GM21723 (cell line): ENCODE measurements at regions not wholly inside any gene's neighbourhood (a gene's known extent, or its start where the extent isn't known, plus 50 kb on each side); places are given as distances from the start of the nearest gene placed in this dataset.

Experiments used
- ATAC-seq: cut with Tn5 transposase; IDR thresholded peaks from one replicate; pipeline ENCODE4 v1.9.1; 2021; ENCODE audit warnings: mild to moderate bottlenecking, moderate library complexity; ENCODE audit not compliant: unreplicated experiment

DNA sequence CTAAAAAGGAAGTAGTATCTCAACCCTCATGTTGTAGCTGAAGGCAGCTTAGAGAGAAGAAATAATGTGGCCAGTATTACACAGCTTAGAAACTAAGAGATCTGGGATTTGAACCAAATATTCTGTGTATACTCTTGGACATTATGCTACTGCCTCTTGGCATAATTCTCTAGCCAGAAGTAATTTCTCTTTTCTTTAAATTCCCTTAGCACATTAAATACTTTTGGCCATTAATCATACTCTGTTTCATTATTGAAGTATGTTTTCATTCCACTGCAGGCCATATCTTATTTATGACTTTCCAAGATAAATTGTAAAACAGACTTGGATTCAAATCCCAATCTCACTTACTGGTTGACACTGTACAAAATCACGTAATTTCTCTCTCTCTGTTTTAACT, 181.3 kb upstream of the SPAG17 start:
- ATAC-seq, result no peak

DNA sequence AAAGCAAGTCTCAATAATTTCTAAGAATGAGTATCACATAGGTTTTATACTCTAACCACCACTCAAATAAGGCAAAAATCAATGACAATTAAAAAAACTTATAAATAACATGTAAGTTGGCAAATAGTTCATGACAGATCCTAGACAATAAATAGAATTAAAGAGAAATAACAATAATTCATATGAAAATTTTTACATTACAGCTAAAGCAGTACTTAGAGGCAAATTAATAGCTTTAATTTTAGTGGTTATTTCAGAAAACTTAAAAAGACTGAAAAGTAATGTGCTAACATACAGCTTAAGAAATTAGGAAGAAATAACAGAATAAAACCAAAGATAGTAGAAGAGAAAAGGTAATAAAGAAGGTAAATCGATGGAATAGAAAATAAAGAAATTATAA, 179.9 kb upstream of the SPAG17 start:
- ATAC-seq, result no peak

DNA sequence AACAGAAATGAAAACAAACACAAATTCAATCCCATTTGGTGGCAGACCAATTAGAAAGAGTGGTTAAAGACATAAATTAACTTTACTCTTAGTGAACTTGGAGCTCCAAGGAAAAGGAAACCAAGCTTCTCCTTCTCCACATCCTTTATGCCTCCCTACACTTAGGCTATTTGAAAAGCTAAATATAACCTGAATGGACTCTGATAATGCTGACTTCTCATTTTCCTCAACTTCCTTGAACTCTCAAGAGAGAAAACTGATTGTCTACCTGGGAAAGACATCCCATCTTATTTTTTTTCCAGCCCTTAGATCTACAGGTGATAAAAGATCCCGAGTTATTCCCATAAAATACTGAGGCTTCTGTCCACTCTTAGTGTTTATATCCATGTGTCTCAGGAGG, 178.4 kb upstream of the SPAG17 start:
- no peak for ATAC-seq

DNA sequence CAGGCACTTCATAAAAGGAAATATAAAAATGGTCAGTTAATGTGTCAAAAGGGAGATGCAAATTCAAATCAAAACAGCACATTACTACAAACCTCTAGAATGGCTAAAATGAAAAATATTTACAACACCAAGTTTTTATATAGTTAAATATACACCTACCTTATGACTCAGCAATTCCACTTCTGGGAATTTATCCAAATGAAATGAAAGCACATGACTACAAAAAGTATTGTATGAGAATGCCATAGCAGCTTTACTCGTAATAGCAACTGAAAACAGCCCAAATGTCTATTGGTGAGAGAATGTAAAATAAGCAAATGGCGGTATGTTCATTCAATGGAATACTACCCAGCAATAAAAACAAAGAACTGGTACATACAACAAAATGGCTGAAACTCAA, 175.8 kb upstream of the SPAG17 start:
- no peak for ATAC-seq

DNA sequence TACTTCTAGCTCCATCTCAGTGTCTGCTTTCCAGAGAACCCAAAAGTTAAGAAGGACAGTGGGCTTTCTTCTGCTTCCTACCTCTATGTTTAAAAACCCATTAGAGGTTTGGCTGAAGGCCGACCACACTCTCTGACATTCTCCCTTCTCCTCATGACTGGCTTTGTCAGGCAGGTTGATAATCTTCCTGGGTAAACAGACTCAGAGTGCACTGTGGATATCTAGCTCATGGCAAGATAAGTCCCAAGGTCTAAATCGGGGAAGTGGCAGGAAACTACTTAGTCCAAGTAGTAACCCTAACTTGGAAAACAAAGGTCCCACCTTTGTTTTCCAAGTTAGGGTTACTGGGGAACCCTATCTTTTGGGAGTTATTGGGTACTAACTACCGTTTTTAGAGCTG, 161.9 kb upstream of the SPAG17 start:
- ATAC-seq, result no peak

DNA sequence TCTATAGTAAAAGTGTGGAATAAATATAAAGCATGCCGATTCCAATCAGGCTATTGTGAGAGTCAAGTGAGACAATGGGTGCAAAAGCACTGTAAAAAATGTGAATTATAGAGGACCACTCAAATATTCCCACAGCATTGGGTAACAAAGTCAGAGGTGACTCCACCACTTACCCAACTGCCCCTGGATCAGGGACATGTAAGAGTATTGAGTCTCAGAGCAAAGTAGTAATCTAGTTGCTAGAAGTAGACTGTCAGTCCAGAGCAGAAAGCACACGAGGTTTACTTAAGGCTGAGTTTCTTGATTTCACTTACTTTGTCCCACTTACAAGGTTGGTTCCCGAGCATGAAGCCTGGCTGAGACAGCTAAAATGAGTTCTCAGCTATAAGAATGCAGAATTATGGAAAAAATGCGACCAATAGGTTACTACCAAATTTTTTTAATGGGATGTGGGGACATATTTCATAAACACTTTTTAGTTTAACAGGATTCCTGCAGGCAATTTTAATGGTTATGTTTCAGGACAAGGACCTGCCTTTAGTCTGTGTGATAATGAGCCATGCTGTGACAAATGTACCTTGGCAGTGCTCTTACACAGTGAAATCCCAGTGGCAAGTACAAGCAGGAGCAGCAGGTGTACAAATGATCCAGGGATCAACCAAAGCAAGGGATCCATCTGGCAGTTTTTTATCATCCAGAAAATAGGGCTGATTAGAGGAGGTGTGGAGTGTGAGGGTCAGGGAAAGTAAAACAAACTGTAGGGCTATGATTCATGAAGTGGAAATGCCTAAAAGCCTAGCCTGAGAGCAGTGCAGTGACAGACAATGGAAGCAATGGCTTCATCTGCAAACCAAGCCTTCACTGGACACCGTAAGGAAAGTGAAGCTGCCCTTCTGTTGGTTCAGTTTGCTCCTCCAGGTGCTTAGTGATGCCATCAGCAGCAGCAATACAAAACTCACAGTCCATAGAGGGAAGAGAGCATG, 156.2 kb upstream of the SPAG17 start:
- no peak for ATAC-seq

DNA sequence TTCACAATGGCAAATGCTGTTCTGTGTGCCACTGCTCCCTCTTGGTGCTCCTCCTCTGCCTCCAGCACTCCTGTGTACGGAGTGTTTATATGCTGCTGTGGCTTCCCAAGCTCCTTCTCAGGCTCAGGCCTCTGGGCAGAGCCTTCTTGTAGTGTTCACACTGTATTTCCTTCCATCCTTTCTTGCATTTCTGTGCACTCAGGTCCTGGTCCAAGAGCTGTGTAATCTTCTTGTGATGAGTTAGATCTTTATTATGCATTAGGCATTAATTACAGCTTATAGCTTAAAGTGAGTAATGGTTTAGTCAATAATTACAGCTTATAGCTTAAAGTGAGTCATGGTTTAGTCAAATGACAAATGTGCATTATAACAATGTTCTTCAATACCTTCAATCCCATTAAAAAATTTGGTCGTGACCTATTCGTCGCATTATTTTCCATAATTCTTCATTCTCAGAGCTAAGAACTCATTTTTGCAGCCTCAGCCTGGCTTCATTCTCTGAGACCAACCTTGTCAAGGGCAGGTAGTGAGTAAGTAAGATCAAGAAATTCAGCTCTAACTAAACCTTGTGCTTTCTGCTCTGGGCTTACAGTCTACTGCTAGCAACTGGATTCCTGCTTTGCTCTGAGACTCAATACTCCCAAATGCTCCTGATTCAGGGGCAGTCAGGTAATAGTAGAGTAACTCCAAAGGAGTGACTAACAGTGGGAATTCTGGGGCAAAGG, 154.5 kb upstream of the SPAG17 start:
- ATAC-seq, result no peak

DNA sequence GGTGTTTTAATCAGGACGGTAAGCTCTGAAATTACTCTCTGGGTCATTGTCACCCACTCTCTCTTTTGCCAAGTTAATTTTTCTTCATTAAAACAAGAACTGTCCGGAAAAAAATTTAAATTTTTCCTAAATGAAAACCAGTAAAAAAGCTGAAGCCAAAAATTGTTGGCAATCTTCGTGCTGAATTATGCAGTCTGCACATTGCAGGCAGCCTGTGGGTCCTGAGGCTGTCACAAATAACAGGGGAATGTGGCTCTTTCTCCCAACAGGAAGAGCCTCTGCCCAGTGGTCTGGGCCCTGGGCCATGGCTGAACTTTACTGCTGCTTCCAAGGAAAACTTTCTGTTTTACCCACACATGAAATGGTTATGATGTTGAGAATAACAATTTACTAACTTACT, 153.9 kb upstream of the SPAG17 start:
- no peak for ATAC-seq

DNA sequence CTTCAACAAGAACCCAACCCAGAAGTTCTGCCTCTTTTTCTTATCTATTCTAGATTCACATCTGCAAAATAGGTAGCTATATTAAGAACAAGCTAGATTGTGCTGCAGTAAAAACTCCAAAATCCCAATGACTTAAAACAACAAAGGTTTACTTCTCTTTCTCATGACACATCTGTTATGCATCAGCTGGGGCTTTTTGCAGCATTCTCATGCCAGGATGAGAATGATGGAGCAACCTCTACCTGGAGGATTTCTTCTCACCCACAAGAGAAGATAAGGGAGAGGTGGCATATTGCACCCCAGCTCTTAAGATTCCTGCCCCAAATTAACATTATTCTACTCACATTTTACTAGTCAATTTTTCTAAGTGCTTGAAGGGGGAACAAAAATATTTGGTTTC, 152.3 kb upstream of the SPAG17 start:
- no peak for ATAC-seq

DNA sequence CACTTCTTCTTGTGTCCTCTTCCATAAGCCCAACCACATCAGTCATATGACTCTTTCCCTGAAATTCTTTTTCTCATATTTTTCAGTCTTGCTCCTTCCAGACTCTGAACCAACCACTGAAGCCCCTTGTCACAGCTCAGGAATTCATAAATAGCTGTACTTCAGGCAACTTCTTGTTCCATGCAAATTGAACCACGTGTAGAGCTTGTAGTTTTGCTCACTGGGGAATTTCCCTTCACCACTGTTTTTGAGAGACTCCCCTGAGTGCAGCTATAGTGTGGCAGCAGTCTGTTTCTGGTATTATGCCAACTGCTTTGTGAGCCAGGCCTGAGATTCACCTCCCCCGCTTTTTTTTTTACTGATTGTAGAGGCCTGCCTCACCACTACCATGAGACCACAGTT, 150.3 kb upstream of the SPAG17 start:
- peak; percentile 97 for ATAC-seq

DNA sequence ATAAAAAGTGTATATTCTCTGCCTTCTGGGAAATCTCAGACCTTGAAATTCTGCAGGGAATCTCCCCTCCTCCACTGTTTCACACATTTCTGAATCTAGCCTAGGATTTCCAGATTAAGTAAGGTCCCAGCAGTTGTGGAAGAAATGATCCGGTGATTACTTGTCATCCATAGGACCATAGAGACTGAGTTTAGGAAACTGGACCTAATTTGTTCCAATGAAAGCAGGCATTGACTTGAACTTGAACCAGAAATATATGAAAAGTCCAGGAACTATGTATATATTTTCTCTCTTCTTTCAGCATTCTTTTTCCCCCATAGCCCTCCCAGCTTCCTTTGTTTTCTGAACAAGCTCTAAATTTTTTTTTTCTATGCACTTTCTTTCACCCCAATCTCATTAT, 149.5 kb upstream of the SPAG17 start:
- ATAC-seq, result no peak

DNA sequence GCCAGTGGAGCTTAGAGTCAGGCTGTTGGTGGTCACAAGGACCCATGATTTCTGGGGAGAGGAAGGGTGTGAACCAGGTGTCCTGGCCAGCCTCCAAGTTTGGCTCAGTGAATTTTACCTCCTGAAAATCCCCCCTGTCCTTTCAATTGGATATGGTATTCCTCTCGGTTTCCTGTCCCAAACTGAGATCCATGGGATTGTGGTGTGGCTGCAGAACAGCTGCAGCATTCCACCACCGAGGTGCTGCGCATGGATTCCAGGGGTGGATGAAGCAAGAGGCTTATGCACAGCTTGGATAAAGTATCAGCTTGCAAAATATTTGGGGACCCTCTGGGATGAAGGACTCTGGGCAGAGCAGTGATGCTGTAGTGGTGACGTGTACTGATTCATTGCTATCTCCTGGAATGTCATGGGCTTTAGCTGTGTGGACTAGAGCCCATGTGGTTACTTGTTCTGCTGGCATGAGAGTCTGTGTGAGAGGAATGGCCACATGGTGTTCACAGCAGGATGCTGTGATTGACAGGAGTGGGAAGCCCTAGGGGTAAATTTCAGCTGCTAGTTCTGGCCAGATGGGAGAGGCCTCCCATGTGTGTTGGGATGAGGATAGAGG, 148.7 kb upstream of the SPAG17 start:
- no peak for ATAC-seq

DNA sequence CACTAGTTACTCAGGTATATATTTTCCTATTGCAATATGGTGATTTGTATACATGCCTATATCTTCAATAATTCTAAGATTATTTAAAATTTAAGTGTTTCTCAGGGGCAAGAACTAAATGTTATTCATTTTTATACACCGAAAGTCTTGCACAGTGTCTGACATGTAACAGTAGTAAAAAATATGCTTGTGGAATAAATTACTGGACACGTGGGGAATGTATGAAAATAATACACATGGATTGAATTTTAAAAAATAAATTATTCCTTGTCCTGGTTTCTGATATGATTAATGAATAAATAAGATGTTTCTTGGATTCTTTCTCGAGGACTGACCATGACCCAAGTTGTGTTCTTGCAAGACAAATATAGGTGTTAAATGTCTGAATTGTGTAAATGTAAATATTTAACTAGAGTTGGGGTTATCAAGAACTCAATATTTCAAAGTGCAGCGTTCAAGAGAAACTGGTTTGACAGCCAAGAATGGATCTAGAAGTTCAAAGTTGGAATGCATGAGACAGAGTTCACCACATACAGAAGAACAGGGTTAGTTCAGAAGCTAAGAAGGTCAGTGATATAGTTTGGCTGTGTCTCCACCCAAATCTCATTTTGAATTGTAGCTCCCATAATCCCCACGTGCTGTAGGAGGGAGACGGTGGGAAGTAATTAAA, 142.1 kb upstream of the SPAG17 start:
- ATAC-seq, result no peak

DNA sequence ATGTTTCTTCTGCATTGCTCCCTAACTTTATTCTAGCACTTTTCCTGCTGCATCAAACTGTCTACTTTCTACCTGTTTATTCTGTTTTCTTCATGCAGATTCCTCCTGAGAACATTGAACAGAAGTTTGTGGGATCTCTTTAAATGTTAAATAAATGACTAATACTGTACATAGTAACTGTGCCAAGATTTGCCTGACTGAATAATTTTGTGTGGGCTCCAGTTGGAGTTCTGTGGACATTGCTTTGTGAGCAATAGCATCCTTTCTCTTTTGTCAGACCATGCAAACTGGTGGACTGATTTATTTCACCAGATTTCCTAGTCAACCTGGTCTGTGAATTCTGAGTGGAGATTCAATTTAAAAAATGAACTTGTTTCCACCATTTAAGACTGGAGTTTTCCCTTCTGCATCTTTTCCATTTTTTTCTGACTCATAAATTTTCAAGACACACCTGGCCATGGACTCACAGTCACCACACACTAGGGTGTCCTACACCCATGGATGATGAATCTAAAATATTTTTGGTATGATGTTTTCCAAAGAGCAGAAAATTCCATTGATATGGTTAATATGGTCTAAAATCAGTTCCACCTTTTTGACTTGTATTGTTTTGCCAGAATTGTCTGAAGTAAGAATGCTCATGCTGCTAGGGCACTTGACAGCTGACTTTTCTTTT, 140.7 kb upstream of the SPAG17 start:
- no peak for ATAC-seq

DNA sequence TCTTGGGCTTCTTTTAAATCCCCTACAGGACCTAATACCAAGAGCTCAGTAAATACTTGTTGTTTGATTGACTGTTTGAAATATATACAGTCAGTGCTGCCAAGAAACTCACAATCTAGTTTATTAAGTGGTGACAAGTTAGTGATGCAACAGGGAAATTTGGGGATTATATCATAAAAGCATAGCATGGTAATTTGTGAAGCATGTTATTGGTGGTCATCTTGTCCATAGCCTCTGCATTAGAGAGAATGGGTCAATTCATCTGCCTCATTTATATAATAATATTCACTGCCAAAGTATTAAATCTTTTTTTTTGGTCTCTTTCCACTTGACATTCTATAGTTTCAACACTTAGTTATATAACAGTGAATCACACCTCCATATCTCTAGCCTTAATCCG, 138.2 kb upstream of the SPAG17 start:
- no peak for ATAC-seq

DNA sequence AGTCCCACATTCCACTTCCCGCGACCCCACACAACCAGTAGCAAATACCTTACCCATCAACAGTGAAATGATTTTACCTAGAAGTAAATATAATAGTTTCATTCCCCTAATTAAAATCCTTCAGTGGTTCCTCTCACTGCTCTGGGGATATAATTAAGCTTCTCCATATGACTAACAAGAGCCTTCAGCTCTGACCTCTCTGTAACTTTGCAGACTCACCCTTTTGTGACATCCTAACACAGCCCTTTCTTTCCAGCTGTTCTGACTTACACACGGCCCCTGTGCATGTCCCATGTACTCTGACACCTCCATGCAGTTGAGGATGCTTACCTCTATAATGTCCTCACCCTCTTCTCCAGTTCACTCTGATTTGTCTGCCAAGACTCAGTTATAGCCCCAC, 137.3 kb upstream of the SPAG17 start:
- no peak for ATAC-seq

DNA sequence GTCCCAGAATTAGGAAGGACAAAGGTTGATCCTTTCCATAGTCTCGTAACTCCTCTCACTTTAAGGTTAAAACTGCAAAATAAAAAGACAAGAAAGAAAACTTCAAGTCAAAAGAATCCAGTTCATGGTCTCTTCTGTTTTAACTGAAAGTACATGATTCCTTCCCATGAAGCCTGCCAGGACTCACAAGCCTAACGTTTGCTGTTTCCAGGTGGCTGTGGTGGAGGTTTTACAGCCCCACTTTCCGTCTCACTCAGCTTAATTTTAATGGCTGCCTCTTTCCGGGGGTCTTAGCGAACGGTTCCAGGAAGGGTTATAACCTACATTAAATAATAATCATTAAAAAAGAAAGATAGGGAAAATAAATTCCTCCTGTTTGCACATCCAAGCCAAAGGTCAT, 136.8 kb upstream of the SPAG17 start:
- ATAC-seq, result no peak

DNA sequence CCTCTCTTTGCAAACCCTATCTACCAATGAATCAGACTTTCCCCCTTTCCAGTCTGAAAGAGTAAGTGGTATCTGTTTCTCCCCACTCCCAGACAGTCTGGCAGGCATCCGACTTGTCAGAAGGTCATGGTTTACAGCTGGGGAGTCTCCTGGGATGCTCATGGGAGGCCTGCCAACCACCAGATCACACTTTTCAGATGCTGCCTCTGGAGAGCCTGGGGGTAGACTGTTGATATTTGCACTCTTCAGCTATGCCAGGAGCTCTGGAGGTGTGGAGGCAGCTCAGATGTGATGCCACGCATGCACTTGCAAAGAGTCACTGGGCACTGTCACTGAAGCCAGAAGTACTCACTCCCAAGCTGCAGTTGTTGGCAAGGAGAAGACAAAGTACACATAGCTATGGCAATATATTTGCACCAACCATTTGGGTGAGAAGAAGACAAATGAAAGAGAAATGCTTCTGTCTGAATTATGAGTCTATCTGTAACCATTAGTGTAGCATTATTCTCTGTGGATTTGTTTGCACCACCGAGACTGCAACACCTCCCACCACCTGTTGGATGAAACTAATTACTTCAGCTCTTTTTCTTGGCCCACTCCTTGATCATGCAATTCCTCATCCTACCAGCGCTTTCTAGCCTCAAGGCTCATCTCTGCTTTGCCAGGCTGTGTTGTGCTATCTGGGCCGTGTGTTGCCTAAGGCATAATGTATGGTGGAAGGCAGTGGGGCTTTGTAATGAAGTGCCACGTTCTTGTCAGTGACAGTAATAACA, 133.0 kb upstream of the SPAG17 start:
- ATAC-seq, result no peak

DNA sequence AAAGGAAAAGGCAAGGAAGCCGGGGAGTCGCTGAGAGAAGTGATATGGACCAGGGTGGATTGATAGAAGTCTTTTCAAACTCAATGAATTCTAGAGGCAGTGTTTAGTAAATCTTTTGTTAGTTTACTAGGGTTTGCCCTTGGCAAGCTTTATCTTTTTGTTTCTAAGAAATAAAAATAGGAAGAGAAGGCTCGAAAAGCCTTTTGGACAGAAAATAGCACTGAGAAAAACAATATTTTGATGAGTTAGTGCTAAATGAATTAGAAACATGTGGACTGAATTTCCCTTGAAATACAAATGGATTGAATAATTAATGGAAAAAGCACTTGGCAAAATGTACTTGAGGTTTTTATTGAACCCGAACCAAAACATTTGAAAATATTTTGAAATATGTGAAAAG, 121.8 kb upstream of the SPAG17 start:
- ATAC-seq, result no peak
